Vagina (tissue), 2 donors: ENCODE measurements at regions not wholly inside any gene's neighbourhood (a gene's known extent, or its start where the extent isn't known, plus 50 kb on each side); places are given as distances from the start of the nearest gene placed in this dataset.

Experiments
- CTCF ChIP-seq, 3 experiments: fragments of 450-650 bp in 2 of 3; fragments of 200-600 bp in 1 of 3; sonication (generic) in 1 of 3; IDR thresholded peaks; one replicate each; pipeline ENCODE4 v1.5.1; 2017 to 2019; ENCODE audit warnings: antibody characterized with exemption in 3 of 3, mild to moderate bottlenecking in 2 of 3, moderate library complexity in 2 of 3
- POLR2AphosphoS5 ChIP-seq, 2 donors: sonication (generic); formaldehyde crosslinking; IDR thresholded peaks; one replicate each; pipeline ENCODE4 v1.9.0; 2017; ENCODE audit warnings: antibody characterized with exemption in 2 of 2, mild to moderate bottlenecking in 2 of 2, low read depth in 1 of 2; ENCODE audit not compliant: insufficient read depth in 1 of 2

GRCh38 chr10:21427804-21428481 lies 97.5 kb downstream of the SKIDA1 start:
- TF ChIP-seq CTCF (IDR thresholded peaks at IDR 0.05) (no peak), POLR2AphosphoS5 (IDR thresholded peaks at IDR 0.05; ENCODE audit: insufficient read depth in 1 of 2, low read depth in 1 of 2) (no peak)
